GM12892 (cell line): ENCODE measurements at regions not wholly inside any gene's neighbourhood (a gene's known extent, or its start where the extent isn't known, plus 50 kb on each side); places are given as distances from the start of the nearest gene placed in this dataset.

Experiments used
- DNase-seq: peaks from one replicate; pipeline ENCODE4 v3.0.0; 2011; ENCODE audit not compliant: insufficient read length
- FAIRE-seq: peaks from 2 replicates; lab custom pipeline; 2011; peaks lifted over from hg19 to GRCh38; lab: Jason Lieb, UNC
- POLR2A ChIP-seq: IDR thresholded peaks from 2 replicates; pipeline ENCODE4 v1.6.1; 2011; ENCODE audit warnings: low read depth, low read length, control low read depth
- POLR2AphosphoS5 ChIP-seq: IDR thresholded peaks from 2 replicates; pipeline ENCODE4 v1.6.1; 2011; ENCODE audit warnings: low read depth, low read length, control low read depth
- TAF1 ChIP-seq: IDR thresholded peaks from 2 replicates; pipeline ENCODE4 v1.6.1; 2011; ENCODE audit warnings: low read depth, mild to moderate bottlenecking, control low read depth, low read length, borderline replicate concordance

DNA sequence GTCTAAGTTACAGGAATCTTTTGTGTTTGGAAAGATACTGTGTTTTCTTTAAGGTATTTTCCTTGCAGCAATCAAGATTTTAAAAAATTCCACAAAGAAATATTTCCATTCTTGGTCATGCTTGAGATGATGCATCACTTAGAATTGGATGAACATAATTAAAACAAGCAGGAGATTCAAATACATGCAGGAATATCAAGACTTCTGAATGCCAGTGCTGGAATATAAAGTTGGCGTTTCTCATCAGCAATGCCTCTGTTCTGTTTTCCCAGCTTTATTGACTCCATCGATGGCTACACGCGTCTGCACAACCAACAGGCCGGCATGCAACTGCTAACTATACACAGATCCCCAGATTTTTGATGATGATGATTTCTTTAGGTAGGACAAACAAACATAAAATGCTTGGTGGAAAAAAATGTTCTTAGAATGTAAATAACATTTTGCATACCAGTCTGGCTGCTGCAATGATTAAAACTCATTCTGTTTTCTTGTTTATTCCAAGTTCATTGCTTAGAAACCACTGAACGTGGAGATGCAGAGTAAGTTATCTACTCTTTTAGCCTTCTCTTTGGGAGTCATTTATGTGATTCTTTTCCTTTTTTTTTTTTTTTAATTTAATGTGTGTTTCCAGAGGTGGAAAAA, 91.3 kb upstream of the FAM171A1 start:
- TF ChIP-seq POLR2A (no peak), POLR2AphosphoS5 (no peak), TAF1 (no peak)
- DNase-seq (no peak), FAIRE-seq (no peak)

GRCh38 chr10:15461353-15462108, 90.4 kb upstream of the FAM171A1 start:
- DNase-seq (no peak), FAIRE-seq (no peak)
- TF ChIP-seq POLR2AphosphoS5 (no peak), TAF1 (no peak), POLR2A (no peak)

DNA sequence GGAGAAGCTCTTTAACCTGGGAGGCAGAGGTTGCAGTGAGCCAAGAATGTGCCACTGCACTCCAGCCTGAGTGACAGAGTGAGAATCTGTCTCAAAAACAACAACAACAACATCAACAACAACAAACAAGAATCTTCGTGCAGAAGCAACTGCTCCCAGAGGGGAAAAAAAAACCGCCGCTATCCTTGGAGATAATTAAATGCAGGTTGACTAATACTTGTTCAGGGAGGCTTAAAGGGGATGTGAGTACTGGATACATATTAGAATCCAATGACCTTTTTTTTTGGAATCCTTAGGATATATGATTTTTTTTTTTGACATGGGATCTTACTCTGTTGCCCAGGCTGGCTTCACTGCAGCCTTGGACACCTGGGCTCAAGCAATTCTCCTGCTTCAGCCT, 89.6 kb upstream of the FAM171A1 start:
- DNase-seq, result no peak

GRCh38 chr10:15459218-15459617, 88.1 kb upstream of the FAM171A1 start:
- FAIRE-seq (no peak), DNase-seq (no peak)
- TF ChIP-seq POLR2A (no peak), TAF1 (no peak), POLR2AphosphoS5 (no peak)

More for the DNA sequence above, 89.6 kb upstream of the FAM171A1 start:
- TF ChIP-seq TAF1 (no peak), POLR2AphosphoS5 (no peak), POLR2A (no peak)
- no peak for FAIRE-seq

DNA sequence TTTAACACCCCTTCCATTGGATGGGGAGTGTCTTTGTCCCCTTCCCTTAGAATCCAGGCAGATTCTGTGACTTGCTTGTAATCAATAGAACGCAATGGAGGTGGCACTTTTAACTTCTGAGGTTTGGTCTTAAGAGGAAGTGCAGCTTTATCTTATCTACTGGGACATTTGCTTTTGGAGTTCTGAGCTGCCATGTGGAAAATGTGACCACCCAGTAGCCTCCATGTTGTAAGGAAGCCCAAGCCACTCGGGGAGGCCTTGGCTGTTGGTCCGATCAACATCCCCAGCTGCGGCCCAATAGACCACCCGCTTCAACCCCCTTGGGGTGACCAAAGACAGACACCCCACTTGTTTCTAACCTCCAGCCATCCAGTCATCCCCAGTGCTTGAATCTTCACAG, 86.3 kb upstream of the FAM171A1 start:
- FAIRE-seq (no peak), DNase-seq (no peak)
- no peak for TF ChIP-seq POLR2A
- no peak for TF ChIP-seq POLR2AphosphoS5
- TF ChIP-seq TAF1, result no peak

DNA sequence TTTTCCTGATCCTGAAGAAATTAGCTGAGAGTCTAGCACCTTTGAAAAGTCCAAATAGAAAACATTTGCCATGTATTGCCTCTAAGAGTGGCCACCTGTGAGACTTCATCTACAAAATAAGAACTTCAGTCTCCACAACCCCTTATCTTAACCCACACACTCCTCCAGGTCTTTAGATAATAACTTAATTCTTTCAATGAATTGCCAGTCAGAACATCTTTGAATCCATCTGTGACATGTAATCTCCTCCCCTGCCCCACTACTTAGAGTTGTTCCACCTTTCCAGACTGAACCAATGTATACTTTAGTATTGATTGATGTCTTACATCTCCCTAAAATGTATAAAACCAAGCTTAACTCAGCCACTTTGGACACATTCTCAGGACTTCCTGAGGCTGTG, 84.4 kb upstream of the FAM171A1 start:
- no peak for DNase-seq
- TF ChIP-seq POLR2AphosphoS5, result no peak
- TF ChIP-seq POLR2A, result no peak
- no peak for TF ChIP-seq TAF1
- FAIRE-seq, result no peak

DNA sequence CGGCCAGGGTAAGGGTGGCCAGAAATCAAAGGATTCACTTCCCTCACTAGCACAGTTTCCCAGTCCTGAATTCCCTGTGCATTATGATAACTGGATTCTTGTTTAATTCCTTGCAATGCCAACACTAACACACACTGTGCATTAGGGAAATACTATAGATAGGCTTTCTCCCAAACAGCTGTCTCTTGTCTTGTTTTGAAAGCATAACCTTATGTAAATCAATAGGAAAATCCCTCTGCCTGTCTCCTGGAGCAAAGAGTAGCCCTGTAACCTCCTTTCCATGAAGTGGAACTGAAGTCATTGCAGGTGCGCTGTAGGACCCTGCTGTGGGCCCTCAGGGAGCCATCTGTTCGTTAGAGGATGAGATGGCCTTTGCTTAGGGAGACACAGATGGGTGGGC, 82.8 kb upstream of the FAM171A1 start:
- FAIRE-seq (no peak), DNase-seq (no peak)

DNA sequence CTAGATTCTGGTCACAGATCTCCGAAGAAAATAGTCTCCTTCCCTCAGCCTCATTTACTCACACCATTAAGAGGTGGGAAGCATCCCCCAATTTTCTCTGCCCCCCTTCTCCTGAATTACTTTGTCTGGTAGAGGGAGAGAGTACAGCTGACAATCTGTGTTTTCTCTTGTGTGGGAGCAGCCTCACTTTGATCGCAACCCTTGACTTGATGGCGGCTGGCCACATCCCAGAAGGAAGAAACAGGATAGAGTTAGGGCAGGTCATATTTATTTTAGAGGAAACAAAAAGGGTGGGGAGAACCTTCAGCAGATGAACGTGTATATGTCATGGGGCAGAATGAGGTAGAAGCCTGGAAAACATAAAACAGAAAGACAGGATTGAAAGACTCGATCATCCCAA, 82.4 kb upstream of the FAM171A1 start:
- no peak for FAIRE-seq
- DNase-seq, result no peak
- TF ChIP-seq POLR2AphosphoS5 (no peak), TAF1 (no peak), POLR2A (no peak)

More for the DNA sequence above, 82.8 kb upstream of the FAM171A1 start:
- no peak for TF ChIP-seq TAF1
- TF ChIP-seq POLR2AphosphoS5, result no peak
- no peak for TF ChIP-seq POLR2A

GRCh38 chr10:15452545-15452944, 81.5 kb upstream of the FAM171A1 start:
- no peak for FAIRE-seq
- DNase-seq, result no peak
- TF ChIP-seq POLR2AphosphoS5, result no peak
- no peak for TF ChIP-seq POLR2A
- TF ChIP-seq TAF1, result no peak

DNA sequence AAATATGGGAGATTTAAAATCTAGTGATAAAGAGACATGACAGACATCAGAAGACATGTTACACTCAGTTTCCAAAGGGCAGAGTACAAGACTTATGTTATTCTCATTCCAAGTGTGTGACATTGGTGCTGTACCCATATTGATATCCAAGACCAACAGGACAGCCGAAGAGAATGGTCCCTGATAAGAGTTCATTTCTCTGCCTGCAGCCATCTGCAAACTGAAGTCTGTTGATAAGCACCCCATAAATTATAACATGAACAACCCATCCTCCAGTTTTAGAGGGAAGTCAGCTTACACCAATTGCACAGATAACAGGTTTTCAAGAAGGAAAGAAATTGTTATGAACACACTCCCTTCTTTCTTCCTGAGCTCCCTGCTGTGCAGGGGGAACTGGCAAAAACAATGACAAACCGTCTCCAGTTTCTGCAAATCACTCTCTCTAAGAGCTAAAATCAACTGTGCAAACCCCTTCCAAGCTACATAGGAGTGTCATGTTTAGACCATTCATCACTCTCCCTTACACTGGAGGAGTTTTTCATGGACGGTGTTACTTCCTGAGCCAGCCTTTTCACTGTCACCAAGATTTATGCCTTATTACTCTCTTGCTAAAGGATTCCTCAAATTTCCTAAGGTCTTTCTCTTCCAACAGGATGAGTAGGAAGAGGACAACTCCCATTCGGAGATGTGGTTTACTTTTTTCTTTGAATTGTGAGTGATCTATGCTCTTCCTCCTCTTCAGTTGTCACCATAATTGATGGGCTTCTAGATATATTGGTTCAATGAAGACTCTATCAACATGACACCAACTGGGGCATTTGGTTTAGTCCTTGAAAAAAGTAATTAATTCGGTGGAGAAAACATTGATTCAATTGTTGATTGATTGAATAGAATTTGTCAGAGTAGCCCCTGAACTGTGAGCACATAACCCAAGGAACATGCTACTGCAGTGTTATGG, 80.3 kb upstream of the FAM171A1 start:
- no peak for DNase-seq
- TF ChIP-seq POLR2A, result no peak
- no peak for TF ChIP-seq TAF1
- no peak for TF ChIP-seq POLR2AphosphoS5
- no peak for FAIRE-seq

GRCh38 chr10:15448598-15448997, 77.5 kb upstream of the FAM171A1 start:
- FAIRE-seq, result no peak
- no peak for TF ChIP-seq POLR2A
- TF ChIP-seq POLR2AphosphoS5, result no peak
- no peak for TF ChIP-seq TAF1
- DNase-seq, result no peak
